ENCODE measurements at regions not wholly inside any gene's neighbourhood (a gene's known extent, or its start where the extent isn't known, plus 50 kb on each side); places are given as distances from the start of the nearest gene placed in this dataset.

GRCh38 chr7:115704884-115705283, 325.7 kb downstream of the TFEC start:
- TF ChIP-seq POLR2A (IDR thresholded peaks at IDR 0.05; ENCODE audit: control extremely low read depth in 1 of 2, low read depth in 2 of 2, low read length in 2 of 2) (no peak), CTCF (IDR thresholded peaks at IDR 0.05; ENCODE audit: control extremely low read depth in 1 of 3, insufficient read depth in 1 of 3, low read depth in 1 of 3, low read length in 3 of 3) (no peak)
